ENCODE measurements at regions not wholly inside any gene's neighbourhood (a gene's known extent, or its start where the extent isn't known, plus 50 kb on each side); places are given as distances from the start of the nearest gene placed in this dataset.

- no peak for TF ChIP-seq POLR2A (IDR thresholded peaks at IDR 0.05)
- no peak for TF ChIP-seq CTCF (IDR thresholded peaks at IDR 0.05)
Measured at GRCh38 chr10:44742248-44742647, 168.9 kb upstream of the TMEM72 start.

All from uterus (tissue), 2 donors.